Liver (tissue), 8 donors: ENCODE measurements at regions not wholly inside any gene's neighbourhood (a gene's known extent, or its start where the extent isn't known, plus 50 kb on each side); places are given as distances from the start of the nearest gene placed in this dataset.

Source experiments
- DNase-seq: peaks from one replicate; pipeline ENCODE4 v3.0.0-alpha.2; 2017; ENCODE audit warnings: low spot score
- H3K27ac ChIP-seq, 2 donors: one replicate each; pipeline ENCODE4 v1.7.0; 2013; ENCODE audit warnings: inconsistent platforms in 2 of 2, low read length in 2 of 2, control low read depth in 1 of 2, low read depth in 1 of 2, mild to moderate bottlenecking in 1 of 2
- H3K27me3 ChIP-seq, 4 donors: one replicate each; pipeline versions ENCODE4 v1.6.1 to v1.7.0; 2013; ENCODE audit warnings: low read length in 3 of 4, inconsistent platforms in 1 of 4, mild to moderate bottlenecking in 1 of 4, moderate library complexity in 1 of 4; ENCODE audit not compliant: control insufficient read depth in 4 of 4, insufficient read depth in 4 of 4
- H3K36me3 ChIP-seq, 4 donors: one replicate each; pipeline versions ENCODE4 v1.6.1 to v1.7.0; 2013; ENCODE audit warnings: low read length in 3 of 4, mild to moderate bottlenecking in 3 of 4, low read depth in 1 of 4, moderate library complexity in 1 of 4; ENCODE audit not compliant: control insufficient read depth in 4 of 4, insufficient read depth in 3 of 4
- H3K4me1 ChIP-seq, 4 donors: one replicate each; pipeline versions ENCODE4 v1.6.1 to v1.7.0; 2013; ENCODE audit warnings: low read length in 3 of 4, mild to moderate bottlenecking in 3 of 4, moderate library complexity in 1 of 4; ENCODE audit not compliant: control insufficient read depth in 4 of 4, insufficient read depth in 4 of 4
- H3K4me3 ChIP-seq, 3 donors: one replicate each; pipeline versions ENCODE4 v1.6.1 to v1.7.0; 2013; ENCODE audit warnings: low read length in 3 of 3, control low read depth in 1 of 3, low read depth in 1 of 3, mild to moderate bottlenecking in 1 of 3
- H3K9ac ChIP-seq, 2 donors: one replicate each; pipeline ENCODE4 v1.7.0; 2013; ENCODE audit warnings: low read length in 2 of 2, mild to moderate bottlenecking in 2 of 2, moderate library complexity in 2 of 2, control low read depth in 1 of 2, low read depth in 1 of 2
- H3K9me3 ChIP-seq, 4 donors: one replicate each; pipeline versions ENCODE4 v1.6.1 to v1.7.0; 2013; ENCODE audit warnings: low read length in 3 of 4; ENCODE audit not compliant: control insufficient read depth in 4 of 4
- EGR1 ChIP-seq, 2 donors: IDR thresholded peaks; 2 replicates each; pipeline ENCODE4 v1.6.1; 2016 to 2018; ENCODE audit warnings: antibody characterized with exemption in 2 of 2, low read depth in 2 of 2
- FOXA1 ChIP-seq: IDR thresholded peaks from 2 replicates; pipeline ENCODE4 v1.6.1; 2016; ENCODE audit warnings: antibody characterized with exemption
- FOXA2 ChIP-seq: IDR thresholded peaks from 2 replicates; pipeline ENCODE4 v1.6.1; 2016; ENCODE audit warnings: antibody characterized with exemption
- GABPA ChIP-seq, 2 donors: IDR thresholded peaks in 1 of 2; conservative IDR thresholded peaks in 1 of 2; 2 replicates each; pipeline ENCODE4 v1.6.1; 2016; ENCODE audit warnings: antibody characterized with exemption in 2 of 2, mild to moderate bottlenecking in 1 of 2, moderate library complexity in 1 of 2
- HNF4G ChIP-seq: IDR thresholded peaks from 2 replicates; pipeline ENCODE4 v1.6.1; 2016; ENCODE audit warnings: antibody characterized with exemption
- JUND ChIP-seq, 2 donors: IDR thresholded peaks; 2 replicates each; pipeline ENCODE4 v1.6.1; 2016; ENCODE audit warnings: antibody characterized with exemption in 2 of 2
- NR2F2 ChIP-seq: IDR thresholded peaks from 2 replicates; pipeline ENCODE4 v1.6.1; 2016; ENCODE audit warnings: antibody characterized with exemption
- RAD21 ChIP-seq, 2 donors: IDR thresholded peaks; 2 replicates each; pipeline ENCODE4 v1.6.1; 2016; ENCODE audit warnings: antibody characterized with exemption in 2 of 2, mild to moderate bottlenecking in 2 of 2
- RXRA ChIP-seq, 2 donors: IDR thresholded peaks; 2 replicates each; pipeline ENCODE4 v1.6.1; 2017 to 2018; ENCODE audit warnings: antibody characterized with exemption in 2 of 2, mild to moderate bottlenecking in 1 of 2
- SP1 ChIP-seq: IDR thresholded peaks from 2 replicates; pipeline ENCODE4 v1.6.1; 2018; ENCODE audit warnings: antibody characterized with exemption, mild to moderate bottlenecking
- TAF1 ChIP-seq: conservative IDR thresholded peaks from 2 replicates; pipeline ENCODE4 v1.6.1; 2016; ENCODE audit warnings: antibody characterized with exemption, mild to moderate bottlenecking
- YY1 ChIP-seq: IDR thresholded peaks from 2 replicates; pipeline ENCODE4 v1.6.1; 2016; ENCODE audit warnings: antibody characterized with exemption, mild to moderate bottlenecking
- WGBS: extraction: QIAGEN DNeasy Blood & Tissue Kit; methylation state at CpG from one replicate; pipeline ENCODE4 v1.1.7; 2013; 5-methylcytosine and 5-hydroxymethylcytosine counted together
- TF ChIP-seq, protein P1 (sequence below): IDR thresholded peaks from 2 replicates; pipeline ENCODE4 v1.6.1; 2016; ENCODE audit warnings: antibody characterized with exemption
- TF ChIP-seq, protein P2 (sequence below): IDR thresholded peaks from 2 replicates; pipeline ENCODE4 v1.6.1; 2016; ENCODE audit warnings: antibody characterized with exemption
- TF ChIP-seq, protein P3 (sequence below): IDR thresholded peaks from 2 replicates; pipeline ENCODE4 v1.6.1; 2016; ENCODE audit warnings: antibody characterized with exemption
- TF ChIP-seq, protein P4 (sequence below): fragments of 150-350 bp; IDR thresholded peaks from 2 replicates; pipeline ENCODE4 v1.5.1; 2017; ENCODE audit warnings: improper control_type of control experiment, low read depth, low read length; ENCODE audit not compliant: missing input control
- TF ChIP-seq, protein P5 (sequence below): IDR thresholded peaks from 2 replicates; pipeline ENCODE4 v1.6.1; 2016; ENCODE audit warnings: antibody characterized with exemption, mild to moderate bottlenecking
- donor health status: healthy.
- donor health status: healthy.
- donor health status: healthy.
- donor health status: healthy.
- donor health status: healthy.

DNA sequence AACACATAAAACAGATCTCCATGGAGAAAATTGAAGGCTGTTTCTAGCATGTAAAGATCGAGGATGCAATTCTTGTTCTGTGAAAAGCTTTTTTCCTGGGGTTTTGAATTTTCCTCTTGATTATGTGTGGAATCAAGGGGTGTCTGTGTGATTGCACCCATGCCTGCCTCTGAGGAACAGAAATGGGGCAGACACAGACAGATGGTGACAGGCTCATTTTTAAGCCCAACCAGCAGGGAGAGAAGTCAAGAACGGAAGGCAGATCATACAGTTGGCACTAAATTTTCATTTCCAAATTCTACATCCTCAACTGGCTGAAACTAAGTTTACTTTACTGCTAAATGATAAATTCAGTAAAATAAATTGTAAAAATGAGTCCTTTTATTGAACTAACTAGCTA lies 1037.7 kb upstream of the KLHL29 start (continued):
- no peak for TF ChIP-seq GABPA (IDR thresholded peaks at IDR 0.05 in 1 of 2, conservative IDR thresholded peaks at IDR 0.05 in 1 of 2)
- TF ChIP-seq, protein P1, sequence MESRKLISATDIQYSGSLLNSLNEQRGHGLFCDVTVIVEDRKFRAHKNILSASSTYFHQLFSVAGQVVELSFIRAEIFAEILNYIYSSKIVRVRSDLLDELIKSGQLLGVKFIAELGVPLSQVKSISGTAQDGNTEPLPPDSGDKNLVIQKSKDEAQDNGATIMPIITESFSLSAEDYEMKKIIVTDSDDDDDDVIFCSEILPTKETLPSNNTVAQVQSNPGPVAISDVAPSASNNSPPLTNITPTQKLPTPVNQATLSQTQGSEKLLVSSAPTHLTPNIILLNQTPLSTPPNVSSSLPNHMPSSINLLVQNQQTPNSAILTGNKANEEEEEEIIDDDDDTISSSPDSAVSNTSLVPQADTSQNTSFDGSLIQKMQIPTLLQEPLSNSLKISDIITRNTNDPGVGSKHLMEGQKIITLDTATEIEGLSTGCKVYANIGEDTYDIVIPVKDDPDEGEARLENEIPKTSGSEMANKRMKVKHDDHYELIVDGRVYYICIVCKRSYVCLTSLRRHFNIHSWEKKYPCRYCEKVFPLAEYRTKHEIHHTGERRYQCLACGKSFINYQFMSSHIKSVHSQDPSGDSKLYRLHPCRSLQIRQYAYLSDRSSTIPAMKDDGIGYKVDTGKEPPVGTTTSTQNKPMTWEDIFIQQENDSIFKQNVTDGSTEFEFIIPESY: no peak
- TF ChIP-seq, protein P2, sequence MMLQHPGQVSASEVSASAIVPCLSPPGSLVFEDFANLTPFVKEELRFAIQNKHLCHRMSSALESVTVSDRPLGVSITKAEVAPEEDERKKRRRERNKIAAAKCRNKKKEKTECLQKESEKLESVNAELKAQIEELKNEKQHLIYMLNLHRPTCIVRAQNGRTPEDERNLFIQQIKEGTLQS: no peak
- TF ChIP-seq FOXA1: no peak

DNA sequence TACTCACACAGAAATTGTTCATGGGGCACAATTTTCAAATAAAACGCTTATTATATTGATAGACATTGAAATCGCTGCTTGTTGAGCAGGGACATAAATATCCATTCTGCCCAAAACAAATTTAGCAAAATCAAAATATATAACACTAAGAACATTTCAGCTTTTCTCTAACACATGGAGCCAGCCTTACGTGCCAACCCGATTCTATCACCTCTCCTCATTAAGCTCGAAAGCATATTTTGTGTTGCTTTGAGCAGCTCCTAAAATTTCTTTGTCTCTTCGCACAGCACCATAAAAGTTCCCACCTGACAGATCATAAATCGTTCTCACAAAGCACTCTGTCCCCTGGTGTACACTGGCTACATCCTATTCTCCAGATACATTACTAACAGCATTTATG lies 1034.4 kb upstream of the KLHL29 start:
- Histone ChIP-seq H3K36me3 (no peaks in the 10 kb centered on the region), H3K4me3 (no peak overlapping the region), H3K27ac (no peak overlapping the region), H3K9me3 (no peaks in the 10 kb centered on the region), H3K4me1 (no peaks in the 10 kb centered on the region), H3K27me3 (peaks cover 0 to 2% (median 0%) of the 10 kb centered on the region in 4 donors), H3K9ac (no peak overlapping the region)
- TF ChIP-seq, protein P3, sequence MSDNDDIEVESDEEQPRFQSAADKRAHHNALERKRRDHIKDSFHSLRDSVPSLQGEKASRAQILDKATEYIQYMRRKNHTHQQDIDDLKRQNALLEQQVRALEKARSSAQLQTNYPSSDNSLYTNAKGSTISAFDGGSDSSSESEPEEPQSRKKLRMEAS: no peak
- no peak for TF ChIP-seq RAD21 (IDR thresholded peaks at IDR 0.05)
- TF ChIP-seq NR2F2: no peak
- TF ChIP-seq FOXA2: no peak
- TF ChIP-seq, protein P1: no peak
- TF ChIP-seq RXRA (IDR thresholded peaks at IDR 0.05): no peak
- TF ChIP-seq YY1: no peak
- TF ChIP-seq SP1: no peak
- TF ChIP-seq HNF4G: no peak
- TF ChIP-seq TAF1: no peak
- TF ChIP-seq, protein P4, sequence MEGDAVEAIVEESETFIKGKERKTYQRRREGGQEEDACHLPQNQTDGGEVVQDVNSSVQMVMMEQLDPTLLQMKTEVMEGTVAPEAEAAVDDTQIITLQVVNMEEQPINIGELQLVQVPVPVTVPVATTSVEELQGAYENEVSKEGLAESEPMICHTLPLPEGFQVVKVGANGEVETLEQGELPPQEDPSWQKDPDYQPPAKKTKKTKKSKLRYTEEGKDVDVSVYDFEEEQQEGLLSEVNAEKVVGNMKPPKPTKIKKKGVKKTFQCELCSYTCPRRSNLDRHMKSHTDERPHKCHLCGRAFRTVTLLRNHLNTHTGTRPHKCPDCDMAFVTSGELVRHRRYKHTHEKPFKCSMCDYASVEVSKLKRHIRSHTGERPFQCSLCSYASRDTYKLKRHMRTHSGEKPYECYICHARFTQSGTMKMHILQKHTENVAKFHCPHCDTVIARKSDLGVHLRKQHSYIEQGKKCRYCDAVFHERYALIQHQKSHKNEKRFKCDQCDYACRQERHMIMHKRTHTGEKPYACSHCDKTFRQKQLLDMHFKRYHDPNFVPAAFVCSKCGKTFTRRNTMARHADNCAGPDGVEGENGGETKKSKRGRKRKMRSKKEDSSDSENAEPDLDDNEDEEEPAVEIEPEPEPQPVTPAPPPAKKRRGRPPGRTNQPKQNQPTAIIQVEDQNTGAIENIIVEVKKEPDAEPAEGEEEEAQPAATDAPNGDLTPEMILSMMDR: no peak
- TF ChIP-seq JUND (IDR thresholded peaks at IDR 0.05): no peak
- TF ChIP-seq, protein P5, sequence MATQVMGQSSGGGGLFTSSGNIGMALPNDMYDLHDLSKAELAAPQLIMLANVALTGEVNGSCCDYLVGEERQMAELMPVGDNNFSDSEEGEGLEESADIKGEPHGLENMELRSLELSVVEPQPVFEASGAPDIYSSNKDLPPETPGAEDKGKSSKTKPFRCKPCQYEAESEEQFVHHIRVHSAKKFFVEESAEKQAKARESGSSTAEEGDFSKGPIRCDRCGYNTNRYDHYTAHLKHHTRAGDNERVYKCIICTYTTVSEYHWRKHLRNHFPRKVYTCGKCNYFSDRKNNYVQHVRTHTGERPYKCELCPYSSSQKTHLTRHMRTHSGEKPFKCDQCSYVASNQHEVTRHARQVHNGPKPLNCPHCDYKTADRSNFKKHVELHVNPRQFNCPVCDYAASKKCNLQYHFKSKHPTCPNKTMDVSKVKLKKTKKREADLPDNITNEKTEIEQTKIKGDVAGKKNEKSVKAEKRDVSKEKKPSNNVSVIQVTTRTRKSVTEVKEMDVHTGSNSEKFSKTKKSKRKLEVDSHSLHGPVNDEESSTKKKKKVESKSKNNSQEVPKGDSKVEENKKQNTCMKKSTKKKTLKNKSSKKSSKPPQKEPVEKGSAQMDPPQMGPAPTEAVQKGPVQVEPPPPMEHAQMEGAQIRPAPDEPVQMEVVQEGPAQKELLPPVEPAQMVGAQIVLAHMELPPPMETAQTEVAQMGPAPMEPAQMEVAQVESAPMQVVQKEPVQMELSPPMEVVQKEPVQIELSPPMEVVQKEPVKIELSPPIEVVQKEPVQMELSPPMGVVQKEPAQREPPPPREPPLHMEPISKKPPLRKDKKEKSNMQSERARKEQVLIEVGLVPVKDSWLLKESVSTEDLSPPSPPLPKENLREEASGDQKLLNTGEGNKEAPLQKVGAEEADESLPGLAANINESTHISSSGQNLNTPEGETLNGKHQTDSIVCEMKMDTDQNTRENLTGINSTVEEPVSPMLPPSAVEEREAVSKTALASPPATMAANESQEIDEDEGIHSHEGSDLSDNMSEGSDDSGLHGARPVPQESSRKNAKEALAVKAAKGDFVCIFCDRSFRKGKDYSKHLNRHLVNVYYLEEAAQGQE: no peak
- no peak for TF ChIP-seq GABPA (IDR thresholded peaks at IDR 0.05 in 1 of 2, conservative IDR thresholded peaks at IDR 0.05 in 1 of 2)
- no peak for TF ChIP-seq FOXA1
- TF ChIP-seq EGR1 (IDR thresholded peaks at IDR 0.05; ENCODE audit: low read depth in 2 of 2): no peak
- 88% methylated on average over 7 of the region's 7 CpGs for WGBS
- DNase-seq: no peak
